ENCODE measurements at regions not wholly inside any gene's neighbourhood (a gene's known extent, or its start where the extent isn't known, plus 50 kb on each side); places are given as distances from the start of the nearest gene placed in this dataset.

DNA sequence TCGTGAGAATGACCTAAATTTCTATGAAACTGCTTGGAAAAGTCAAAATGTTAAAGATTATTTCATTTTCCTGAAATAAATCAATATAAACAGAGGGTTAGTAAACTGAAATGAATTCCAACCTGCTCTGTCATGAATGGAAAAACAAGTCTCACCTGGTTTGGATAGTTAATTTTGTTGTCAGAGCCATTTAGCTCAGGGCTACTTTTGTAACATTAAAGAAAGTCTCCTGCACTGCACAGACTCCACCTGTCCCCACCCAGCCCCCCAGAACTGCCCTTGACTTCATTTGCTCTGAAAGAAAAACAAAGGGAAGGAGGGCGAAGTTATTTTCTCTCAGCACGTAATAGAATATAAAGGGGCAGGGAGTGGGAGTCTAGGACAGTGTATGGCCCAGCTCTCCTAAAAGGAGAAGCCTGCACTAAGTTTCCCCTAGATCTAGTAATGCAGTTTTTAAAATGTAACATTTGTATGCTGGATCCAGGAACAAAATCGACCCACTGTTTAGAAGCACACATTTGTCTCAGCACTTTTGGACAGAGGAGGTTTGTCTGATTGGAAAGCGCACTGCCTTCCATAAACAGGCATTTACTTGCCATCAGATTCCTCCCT, 54.2 kb upstream of the ACSL3 start:
- Histone ChIP-seq H3K27ac (ENCODE audit: insufficient read length, low read depth, low read length) (no peak overlapping the region), H2BK20ac (ENCODE audit: low read depth, low read length, poor library complexity, severe bottlenecking) (no peak overlapping the region)

More for the DNA sequence above, 54.2 kb upstream of the ACSL3 start:
- no CpG with 5 or more reads among the region's 5 CpGs for WGBS (ENCODE audit: extremely low coverage, insufficient read length, low lambda C conversion rate)
- Histone ChIP-seq H2AFZ (ENCODE audit: low read length) (no peak overlapping the region), H3K23ac (ENCODE audit: insufficient read length, low read depth, low read length) (no peak overlapping the region), H2BK12ac (ENCODE audit: insufficient read length, low read depth, low read length) (no peak overlapping the region), H3K14ac (ENCODE audit: insufficient read depth, low read length) (no peak overlapping the region), H3K79me1 (ENCODE audit: insufficient read depth, low read depth, low read length, poor library complexity, severe bottlenecking) (no peaks in the 10 kb centered on the region), H3K9me3 (ENCODE audit: control insufficient read depth, low read depth, low read length) (no peaks in the 10 kb centered on the region), H3T11ph (ENCODE audit: low read length) (no peak overlapping the region), H3K18ac (ENCODE audit: insufficient read length, low read depth, low read length) (no peak overlapping the region), H3K23me2 (ENCODE audit: insufficient read length, low read depth, low read length, poor library complexity, severe bottlenecking) (no peaks in the 10 kb centered on the region), H3K27me3 (ENCODE audit: insufficient read depth, low read length) (no peaks in the 10 kb centered on the region), H4K5ac (ENCODE audit: insufficient read length, low read depth, low read length) (no peak overlapping the region), H2BK120ac (ENCODE audit: low read depth, low read length, poor library complexity, severe bottlenecking) (no peak overlapping the region), H3K9ac (ENCODE audit: extremely low read depth, insufficient read length, low read length) (no peak overlapping the region), H3K4me2 (ENCODE audit: insufficient read depth, insufficient read length, low read length) (no peak overlapping the region), H2AK5ac (ENCODE audit: insufficient read length, low read length) (no peak overlapping the region), H2BK15ac (ENCODE audit: low read depth, low read length) (no peak overlapping the region), H3K4ac (ENCODE audit: low read depth, low read length) (no peak overlapping the region), H4K8ac (replicated peaks; ENCODE audit: insufficient read length, low read depth, low read length) (no peak overlapping the region), H3K4me1 (ENCODE audit: insufficient read depth, low read length) (no peaks in the 10 kb centered on the region), H3K79me2 (ENCODE audit: insufficient read depth, low read length) (no peaks in the 10 kb centered on the region), H4K91ac (ENCODE audit: insufficient read length, low read depth, low read length) (no peak overlapping the region), H3K56ac (ENCODE audit: insufficient read length, low read depth, low read length) (no peak overlapping the region), H4K20me1 (ENCODE audit: control insufficient read depth, insufficient read depth, insufficient read length) (no peaks in the 10 kb centered on the region), H2BK5ac (ENCODE audit: insufficient read length, low read length) (no peak overlapping the region)
- H3K36me3 Mint-ChIP-seq (ENCODE audit: insufficient read depth in 1 of 3, low read depth in 3 of 3) = no peaks in the 10 kb centered on the region
- no peak overlapping the region for H3K4me3 Mint-ChIP-seq
- no peaks in the 10 kb centered on the region for H3K4me1 Mint-ChIP-seq
- 0 out of 2 replicates have a peak, but pooled peaks cover under 1% of the 10 kb centered on the region for H3K27me3 Mint-ChIP-seq (ENCODE audit: low read depth)
- H3K9me3 Mint-ChIP-seq = no peaks in the 10 kb centered on the region
- peak overlapping the region in 1 of 3 experiments; percentile 56; a peak in 1 of 7 replicates for H3K27ac Mint-ChIP-seq
- no peak for DNase-seq
- TF ChIP-seq CTCF (conservative IDR thresholded peaks at IDR 0.05) = no peak

Measured in H9 (cell line).